Neural crest cell (in vitro differentiated cells): ENCODE measurements at regions not wholly inside any gene's neighbourhood (a gene's known extent, or its start where the extent isn't known, plus 50 kb on each side); places are given as distances from the start of the nearest gene placed in this dataset.
"Not testable (repeated sequence)": the region's sequence is repeated elsewhere in the genome, so short reads cannot be mapped to it uniquely, and the experiment has no call there.

Experiments
- DNase-seq: peaks from one replicate; pipeline ENCODE4 v3.0.0; 2021; ENCODE audit warnings: low read depth, mixed read lengths, low spot score
- H3K27ac Mint-ChIP-seq: one replicate; pipeline ENCODE4 v1.8.0; 2021; ENCODE audit warnings: mild to moderate bottlenecking, mixed read lengths; ENCODE audit not compliant: unreplicated experiment
- H3K27me3 Mint-ChIP-seq: 2 replicates; pipeline ENCODE4 v1.8.0; 2021; ENCODE audit warnings: low read depth, mild to moderate bottlenecking, mixed read lengths
- H3K36me3 Mint-ChIP-seq: 2 replicates; pipeline ENCODE4 v1.8.0; 2021; ENCODE audit warnings: low read depth, mild to moderate bottlenecking, mixed read lengths
- H3K4me1 Mint-ChIP-seq: 2 replicates; pipeline ENCODE4 v1.8.0; 2021; ENCODE audit warnings: mixed read lengths
- H3K4me3 Mint-ChIP-seq: one replicate; pipeline ENCODE4 v1.8.0; 2021; ENCODE audit warnings: mild to moderate bottlenecking, mixed read lengths
- H3K9me3 Mint-ChIP-seq: 2 replicates; pipeline ENCODE4 v1.8.0; 2021; ENCODE audit warnings: mixed read lengths
- CTCF ChIP-seq: fragments of 200-600 bp; sonication (generic); conservative IDR thresholded peaks from 2 replicates; pipeline ENCODE4 v1.5.0; 2021; ENCODE audit warnings: antibody characterized with exemption, mild to moderate bottlenecking

- no peaks in the 10 kb centered on the region for H3K4me1 Mint-ChIP-seq
- no peaks in the 10 kb centered on the region for H3K9me3 Mint-ChIP-seq
- no peak for DNase-seq
- no peak overlapping the region for H3K4me3 Mint-ChIP-seq
- H3K36me3 Mint-ChIP-seq = no peaks in the 10 kb centered on the region
- TF ChIP-seq CTCF = no peak
- no peaks in the 10 kb centered on the region for H3K27me3 Mint-ChIP-seq
- H3K27ac Mint-ChIP-seq = no peak overlapping the region
Observed at GRCh38 chr12:4191642-4192041, 81.9 kb upstream of the CCND2 start.

DNA sequence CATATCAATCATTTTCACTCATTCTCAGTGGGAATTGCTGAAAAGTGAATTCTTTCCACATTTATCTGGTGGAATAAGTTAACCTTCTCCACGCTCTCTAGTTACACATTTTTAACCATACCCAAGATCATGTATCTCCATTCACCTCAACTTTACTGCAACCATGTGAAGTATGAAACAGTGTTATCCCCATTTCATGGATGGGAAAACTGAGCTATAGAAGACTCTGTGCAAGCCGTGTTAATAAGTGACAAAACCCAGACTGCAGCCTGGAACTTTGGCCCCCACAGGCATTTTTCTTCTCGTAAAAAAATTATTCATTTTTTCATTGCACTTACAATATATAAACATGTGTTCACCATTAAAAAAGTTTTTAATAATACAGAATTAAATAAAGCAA, 82.4 kb upstream of the CCND2 start:
- no peak overlapping the region for H3K27ac Mint-ChIP-seq
- TF ChIP-seq CTCF = no peak
- H3K4me1 Mint-ChIP-seq = no peaks in the 10 kb centered on the region
- no peak overlapping the region for H3K4me3 Mint-ChIP-seq
- no peaks in the 10 kb centered on the region for H3K27me3 Mint-ChIP-seq
- no peak for DNase-seq
- H3K9me3 Mint-ChIP-seq = no peaks in the 10 kb centered on the region
- H3K36me3 Mint-ChIP-seq = no peaks in the 10 kb centered on the region

DNA sequence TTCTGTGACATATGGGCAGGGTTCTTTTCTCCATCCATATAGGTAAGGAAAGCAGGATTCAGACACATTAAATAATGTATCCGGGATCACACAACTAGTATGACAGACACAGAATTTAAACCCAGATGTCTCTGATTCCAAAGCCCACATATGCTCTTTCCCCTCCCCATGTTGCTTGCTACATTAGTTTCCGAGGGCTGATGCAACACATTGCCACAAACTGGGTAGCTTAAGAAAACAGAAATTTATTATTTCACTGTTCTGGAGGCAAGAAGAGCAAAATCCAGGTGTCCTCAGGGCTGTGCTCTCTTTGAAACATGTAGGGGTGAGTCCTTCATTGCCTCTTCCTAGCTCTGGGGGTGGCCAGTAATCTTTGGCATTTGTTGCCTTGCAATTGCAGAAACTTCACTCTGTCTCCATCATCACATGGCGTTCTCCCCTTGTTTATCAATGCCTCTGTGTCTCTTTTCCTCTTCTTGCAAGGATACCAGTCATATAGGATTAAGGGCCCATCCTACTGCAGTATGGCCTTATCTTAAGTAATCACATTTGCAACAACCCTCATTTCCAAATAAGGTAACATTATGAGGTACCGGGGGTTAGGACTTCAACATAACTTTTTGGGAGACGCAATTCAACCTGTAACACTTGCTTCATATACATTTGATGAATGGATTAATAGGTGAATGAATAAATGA, 83.0 kb upstream of the CCND2 start:
- TF ChIP-seq CTCF = no peak
- H3K9me3 Mint-ChIP-seq = no peaks in the 10 kb centered on the region
- H3K4me3 Mint-ChIP-seq = no peak overlapping the region
- DNase-seq = no peak
- H3K36me3 Mint-ChIP-seq = no peaks in the 10 kb centered on the region
- no peak overlapping the region for H3K27ac Mint-ChIP-seq
- no peaks in the 10 kb centered on the region for H3K4me1 Mint-ChIP-seq
- H3K27me3 Mint-ChIP-seq = no peaks in the 10 kb centered on the region

- H3K9me3 Mint-ChIP-seq = no peaks in the 10 kb centered on the region
- H3K27ac Mint-ChIP-seq = no peak overlapping the region
- H3K36me3 Mint-ChIP-seq = no peaks in the 10 kb centered on the region
- no peaks in the 10 kb centered on the region for H3K4me1 Mint-ChIP-seq
- TF ChIP-seq CTCF = no peak
- H3K4me3 Mint-ChIP-seq = no peak overlapping the region
- no peak for DNase-seq
- no peaks in the 10 kb centered on the region for H3K27me3 Mint-ChIP-seq
Observed at GRCh38 chr12:4189721-4190120, 83.8 kb upstream of the CCND2 start.

GRCh38 chr12:4187916-4188315, 85.6 kb upstream of the CCND2 start:
- TF ChIP-seq CTCF = no peak
- Mint-ChIP-seq H3K36me3 (no peaks in the 10 kb centered on the region), H3K27ac (no peak overlapping the region)

DNA sequence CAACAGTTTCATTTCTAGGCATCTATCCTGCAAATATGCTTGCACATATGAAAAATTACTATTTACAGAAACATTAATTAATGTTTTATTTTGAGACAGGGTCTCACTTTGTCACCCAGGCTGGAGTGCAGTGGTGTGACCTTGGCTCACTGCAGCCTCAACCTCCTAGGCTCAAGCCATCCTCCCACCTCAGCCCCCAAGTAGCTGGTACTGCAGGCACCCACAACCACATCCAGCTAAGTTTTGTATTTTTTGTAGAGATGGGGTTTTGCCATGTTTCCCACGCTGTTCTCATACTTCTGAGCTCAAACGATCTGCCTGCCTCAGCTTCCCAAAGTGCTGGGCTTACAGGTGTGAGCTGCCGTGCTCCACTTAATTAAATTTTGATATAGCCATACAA, 86.2 kb upstream of the CCND2 start:
- H3K4me1 Mint-ChIP-seq = not testable (repeated sequence)

More at GRCh38 chr12:4187916-4188315, 85.6 kb upstream of the CCND2 start:
- no peak for DNase-seq
- H3K4me1 Mint-ChIP-seq = no peaks in the 10 kb centered on the region
- H3K27me3 Mint-ChIP-seq = no peaks in the 10 kb centered on the region
- no peak overlapping the region for H3K4me3 Mint-ChIP-seq
- no peaks in the 10 kb centered on the region for H3K9me3 Mint-ChIP-seq

More for the DNA sequence above, 86.2 kb upstream of the CCND2 start:
- H3K9me3 Mint-ChIP-seq, H3K36me3 Mint-ChIP-seq, H3K27ac Mint-ChIP-seq, DNase-seq, H3K27me3 Mint-ChIP-seq, H3K4me3 Mint-ChIP-seq: not testable (repeated sequence)
